H1 (cell line): ENCODE measurements at regions not wholly inside any gene's neighbourhood (a gene's known extent, or its start where the extent isn't known, plus 50 kb on each side); places are given as distances from the start of the nearest gene placed in this dataset.

Source experiments
- CTCF ChIA-PET: fragments of 300-600 bp; sonication (Branson Sonifier 250); formaldehyde crosslinking; loops from one replicate; lab custom pipeline; 2021; ENCODE audit not compliant: partially characterized antibody; lab: Charles Lee
- POLR2A ChIA-PET: fragments of 300-600 bp; sonication (Branson Sonifier 250); formaldehyde crosslinking; loops from one replicate; lab custom pipeline; 2021; ENCODE audit warnings: inconsistent platforms; ENCODE audit not compliant: partially characterized antibody; lab: Charles Lee
- DNase-seq, 2 experiments: peaks; one replicate each; pipeline versions ENCODE4 v3.0.0 to v3.0.0-alpha.2; 2010 to 2022; ENCODE audit warnings: low spot score in 2 of 2, low read depth in 1 of 2, mixed read lengths in 1 of 2
- FAIRE-seq: peaks from 2 replicates; lab custom pipeline; 2011; peaks lifted over from hg19 to GRCh38; lab: Jason Lieb, UNC
- H2AFZ ChIP-seq: 2 replicates; pipeline ENCODE4 v1.8.1; 2012; ENCODE audit warnings: low read length, inconsistent platforms
- H2AK5ac ChIP-seq: 2 replicates; pipeline ENCODE4 v1.6.1; 2013; ENCODE audit warnings: low read depth, low read length
- H2BK120ac ChIP-seq: replicated peaks from 2 replicates; pipeline ENCODE3; 2013; ENCODE audit warnings: low read depth, low read length, inconsistent platforms
- H2BK12ac ChIP-seq: 2 replicates; pipeline ENCODE4 v1.6.1; 2013; ENCODE audit warnings: low read depth, low read length
- H2BK15ac ChIP-seq: 2 replicates; pipeline ENCODE4 v1.6.1; 2013; ENCODE audit warnings: low read length
- H2BK20ac ChIP-seq: 2 replicates; pipeline ENCODE4 v1.6.1; 2013; ENCODE audit warnings: low read length
- H2BK5ac ChIP-seq: 2 replicates; pipeline ENCODE4 v1.6.1; 2013; ENCODE audit warnings: low read depth, low read length
- H3K14ac ChIP-seq: 2 replicates; pipeline ENCODE4 v1.6.1; 2013; ENCODE audit warnings: inconsistent platforms; ENCODE audit not compliant: insufficient read length
- H3K18ac ChIP-seq: 2 replicates; pipeline ENCODE4 v1.6.1; 2013; ENCODE audit warnings: low read length; ENCODE audit errors: extremely low read depth
- H3K23ac ChIP-seq: 2 replicates; pipeline ENCODE4 v1.6.1; 2013; ENCODE audit warnings: inconsistent platforms; ENCODE audit not compliant: insufficient read length
- H3K23me2 ChIP-seq: 2 replicates; pipeline ENCODE4 v1.6.1; 2013; ENCODE audit warnings: low read depth, low read length
- H3K27ac ChIP-seq: 2 replicates; pipeline ENCODE4 v1.6.1; 2011; ENCODE audit warnings: low read depth, low read length, inconsistent platforms
- H3K27me3 ChIP-seq, 4 experiments: replicated peaks in 1 of 4; 1 replicate in 1 of 4; 2 replicates in 3 of 4; pipeline versions ENCODE4 v1.6.1 to v1.8.1; 2011 to 2013; ENCODE audit warnings: low read length in 3 of 4, mild to moderate bottlenecking in 3 of 4, inconsistent platforms in 2 of 4, mixed read lengths in 2 of 4, moderate library complexity in 1 of 4; ENCODE audit not compliant: control insufficient read depth in 3 of 4, insufficient read depth in 3 of 4; ENCODE audit errors: extremely low read depth in 1 of 4
- H3K36me3 ChIP-seq, 4 experiments: 2 replicates each; pipeline versions ENCODE4 v1.6.1 to v1.8.1; 2011 to 2013; ENCODE audit warnings: mild to moderate bottlenecking in 4 of 4, low read length in 3 of 4, moderate library complexity in 2 of 4, control low read depth in 1 of 4, inconsistent platforms in 1 of 4; ENCODE audit not compliant: insufficient read depth in 4 of 4, control insufficient read depth in 2 of 4
- H3K4ac ChIP-seq: replicated peaks from 2 replicates; pipeline ENCODE3; 2013; ENCODE audit warnings: low read length, low read depth, mixed read lengths, inconsistent platforms; ENCODE audit not compliant: insufficient read length
- H3K4me1 ChIP-seq, 4 experiments: replicated peaks in 1 of 4; 1 replicate in 1 of 4; 2 replicates in 3 of 4; pipeline versions ENCODE4 v1.6.1 to v1.8.1; 2011 to 2013; ENCODE audit warnings: low read length in 3 of 4, inconsistent platforms in 2 of 4, mixed read lengths in 1 of 4; ENCODE audit not compliant: insufficient read depth in 4 of 4, control insufficient read depth in 3 of 4
- H3K4me2 ChIP-seq, 2 experiments: 2 replicates each; pipeline versions ENCODE4 v1.6.1 to v1.8.1; 2011 to 2013; ENCODE audit warnings: low read depth in 2 of 2, low read length in 2 of 2, control low read depth in 1 of 2, inconsistent platforms in 1 of 2, mild to moderate bottlenecking in 1 of 2; ENCODE audit not compliant: insufficient read depth in 1 of 2
- H3K4me3 ChIP-seq, 4 experiments: fragments of 200-600, 300-600 bp in 1 of 4; sonication (generic), shearing (Covaris generic), sonication (Bioruptor Twin) in 1 of 4; 2 replicates each; pipeline versions ENCODE4 v1.5.1 to v1.8.1; 2011 to 2016; ENCODE audit warnings: low read length in 4 of 4, low read depth in 3 of 4, control low read depth in 2 of 4, inconsistent platforms in 2 of 4, mild to moderate bottlenecking in 2 of 4, mixed read lengths in 1 of 4, moderate library complexity in 1 of 4; ENCODE audit not compliant: insufficient read depth in 2 of 4; ENCODE audit errors: extremely low read depth in 1 of 4
- H3K56ac ChIP-seq: replicated peaks from 2 replicates; pipeline ENCODE3; 2013; ENCODE audit warnings: low read depth, mild to moderate bottlenecking, mixed read lengths, low read length, inconsistent platforms; ENCODE audit not compliant: insufficient read length
- H3K79me1 ChIP-seq: 2 replicates; pipeline ENCODE4 v1.6.1; 2013; ENCODE audit warnings: low read depth, low read length, control low read depth
- H3K79me2 ChIP-seq, 2 experiments: 2 replicates each; pipeline versions ENCODE4 v1.6.1 to v1.8.1; 2012 to 2013; ENCODE audit warnings: low read length in 2 of 2, mild to moderate bottlenecking in 2 of 2, inconsistent platforms in 1 of 2; ENCODE audit not compliant: insufficient read depth in 2 of 2, control insufficient read depth in 1 of 2
- H3K9ac ChIP-seq, 4 experiments: replicated peaks in 1 of 4; 1 replicate in 1 of 4; 2 replicates in 3 of 4; pipeline versions ENCODE4 v1.6.1 to v1.8.1; 2011 to 2013; ENCODE audit warnings: low read depth in 3 of 4, low read length in 3 of 4, control low read depth in 2 of 4, mild to moderate bottlenecking in 2 of 4, moderate library complexity in 2 of 4, inconsistent platforms in 1 of 4; ENCODE audit errors: extremely low read depth in 1 of 4
- H3K9me3 ChIP-seq, 2 experiments: 2 replicates each; pipeline versions ENCODE4 v1.6.1 to v1.8.1; 2012 to 2013; ENCODE audit warnings: mild to moderate bottlenecking in 2 of 2, moderate library complexity in 2 of 2, control low read depth in 1 of 2, inconsistent platforms in 1 of 2, low read depth in 1 of 2, low read length in 1 of 2, mixed read lengths in 1 of 2; ENCODE audit not compliant: insufficient read depth in 2 of 2
- H4K20me1 ChIP-seq, 2 experiments: replicated peaks in 1 of 2; 2 replicates each; pipeline versions ENCODE3 to v1.8.1; 2011 to 2013; ENCODE audit warnings: inconsistent platforms in 2 of 2, low read length in 2 of 2, mild to moderate bottlenecking in 1 of 2; ENCODE audit not compliant: insufficient read depth in 2 of 2, control insufficient read depth in 1 of 2
- H4K5ac ChIP-seq: 2 replicates; pipeline ENCODE4 v1.6.1; 2013; ENCODE audit warnings: low read length, low read depth, mixed read lengths, inconsistent platforms; ENCODE audit not compliant: insufficient read length
- H4K8ac ChIP-seq: 2 replicates; pipeline ENCODE4 v1.8.0; 2013; ENCODE audit warnings: mild to moderate bottlenecking, moderate library complexity, low read length, inconsistent platforms; ENCODE audit not compliant: insufficient read depth; ENCODE audit errors: extremely low read depth
- H4K91ac ChIP-seq: replicated peaks from 2 replicates; pipeline ENCODE3; 2013; ENCODE audit warnings: low read length, mixed read lengths, inconsistent platforms; ENCODE audit not compliant: insufficient read length
- EZH2 ChIP-seq: fragments of 200-600 bp; sonication (generic); IDR thresholded peaks from 2 replicates; pipeline ENCODE4 v1.7.1; 2012; ENCODE audit warnings: low read depth, mild to moderate bottlenecking, moderate library complexity, low read length, inconsistent platforms; ENCODE audit not compliant: severe bottlenecking
- FOSL1 ChIP-seq: IDR thresholded peaks from 2 replicates; pipeline ENCODE4 v1.6.1; 2011; ENCODE audit warnings: mild to moderate bottlenecking, low read depth, low read length, moderate library complexity; ENCODE audit not compliant: insufficient read depth
- SP1 ChIP-seq: IDR thresholded peaks from 2 replicates; pipeline ENCODE4 v1.6.1; 2011; ENCODE audit warnings: low read depth, low read length
- SP2 ChIP-seq: IDR thresholded peaks from 2 replicates; pipeline ENCODE4 v1.6.1; 2012; ENCODE audit warnings: mild to moderate bottlenecking, low read length, inconsistent platforms
- TCF12 ChIP-seq: IDR thresholded peaks from 2 replicates; pipeline ENCODE4 v1.6.1; 2011; ENCODE audit warnings: low read depth, mild to moderate bottlenecking, low read length
- WGBS, 2 experiments: shearing (Covaris generic) in 1 of 2; methylation state at CpG; one replicate each; pipeline versions ENCODE4 v1.1.6 to v1.1.7; 2013 to 2015; ENCODE audit warnings: low lambda C conversion rate in 2 of 2, mixed read lengths in 2 of 2, inconsistent platforms in 1 of 2, low coverage in 1 of 2, missing lambda C conversion rate in 1 of 2; ENCODE audit not compliant: insufficient replicate concordance in 2 of 2, insufficient coverage in 1 of 2, insufficient read length in 1 of 2; ENCODE audit errors: extremely low coverage in 1 of 2, missing lambda C conversion rate in 1 of 2; 5-methylcytosine and 5-hydroxymethylcytosine counted together
- TF ChIP-seq, protein P1 (sequence below), 3 experiments: IDR thresholded peaks; 1 replicate in 2 of 3; 2 replicates in 1 of 3; pipeline versions ENCODE4 v1.5.1 to v1.6.1; 2011; ENCODE audit warnings: low read length in 3 of 3, mild to moderate bottlenecking in 3 of 3, inconsistent platforms in 2 of 3, low read depth in 1 of 3, moderate library complexity in 1 of 3; ENCODE audit not compliant: insufficient read depth in 1 of 3; ENCODE audit errors: control extremely low read depth in 1 of 3

DNA sequence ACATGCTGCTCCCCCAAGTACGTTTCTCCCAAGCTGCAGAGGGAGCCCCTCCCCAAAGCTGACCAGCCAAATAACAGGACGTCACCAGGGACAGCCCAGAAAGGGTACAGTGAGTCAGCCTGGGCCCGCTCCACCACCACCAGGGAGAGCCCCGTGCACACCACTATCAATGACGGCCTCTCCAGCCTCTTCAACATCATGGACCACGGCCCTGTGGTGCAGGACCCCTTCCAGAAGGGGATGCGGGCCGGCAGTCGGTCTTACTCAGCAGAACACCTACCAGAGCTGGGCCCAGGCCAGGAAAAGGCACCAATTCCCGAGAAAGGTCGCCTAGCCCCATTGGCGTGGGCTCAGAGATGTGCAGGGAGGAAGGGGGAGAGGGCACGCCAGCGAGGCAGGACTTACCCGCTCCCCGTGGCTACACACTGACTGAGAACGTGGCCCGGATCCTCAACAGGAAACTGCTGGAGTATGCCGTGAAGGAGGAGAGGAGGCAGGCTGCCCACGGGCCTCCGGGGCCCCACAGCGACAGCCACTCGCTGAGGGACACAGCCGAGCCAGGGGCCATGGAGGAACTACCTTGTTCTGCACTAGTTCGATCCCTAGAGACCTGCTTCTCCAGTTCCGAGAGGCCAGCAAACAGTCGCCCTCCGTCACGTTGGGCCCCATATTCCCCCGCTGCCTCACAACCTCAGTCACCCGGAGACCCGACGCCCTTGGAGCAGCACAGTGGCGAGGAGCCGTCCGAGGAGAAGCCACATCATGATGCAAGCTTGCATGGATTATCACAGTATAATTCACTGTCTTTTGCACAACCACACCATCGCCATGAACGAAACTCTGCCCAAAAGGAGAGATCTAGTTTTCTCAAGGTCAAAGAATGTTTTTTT lies 815.9 kb upstream of the KLHL1 start:
- ChIA-PET CTCF (interaction anchor here (1.5 kb wide), 1 partner anchor 35 kb away, joined by 4 read pairs; no protein-coding TSS in a partner anchor), POLR2A (no interaction called here)
- no peak overlapping the region for H3K23ac ChIP-seq
- H3K27me3 ChIP-seq = no peaks in the 10 kb centered on the region
- H4K91ac ChIP-seq = no peak overlapping the region
- H3K36me3 ChIP-seq = no peaks in the 10 kb centered on the region
- H2BK12ac ChIP-seq = no peak overlapping the region
- H3K27ac ChIP-seq = no peak overlapping the region
- no peak overlapping the region for H2BK15ac ChIP-seq
- no peak overlapping the region for H2BK5ac ChIP-seq
- H3K56ac ChIP-seq = no peak overlapping the region
- no peaks in the 10 kb centered on the region for H3K79me2 ChIP-seq
- no peak overlapping the region for H3K4me3 ChIP-seq
- H3K23me2 ChIP-seq = no peaks in the 10 kb centered on the region
- no peak overlapping the region for H3K4me2 ChIP-seq
- H4K5ac ChIP-seq = no peak overlapping the region
- no peak overlapping the region for H2BK120ac ChIP-seq
- 91% methylated on average over 34 of the region's 38 CpGs; no CpG with 5 or more reads in 1 of the 2 experiments for WGBS, 2 experiments
- H4K20me1 ChIP-seq = no peaks in the 10 kb centered on the region
- no peaks in the 10 kb centered on the region for H3K79me1 ChIP-seq
- no peak overlapping the region for H3K14ac ChIP-seq
- no peak overlapping the region for H2AFZ ChIP-seq
- no peak for FAIRE-seq
- peaks cover 0 to 5% of the 10 kb centered on the region in 2 experiments; a peak in 1 of 4 replicates for H3K9me3 ChIP-seq
- H3K9ac ChIP-seq = no peak overlapping the region
- TF ChIP-seq EZH2 (no peak), SP1 (no peak), FOSL1 (no peak), TCF12 (no peak), SP2 (no peak)
- TF ChIP-seq, protein P1, sequence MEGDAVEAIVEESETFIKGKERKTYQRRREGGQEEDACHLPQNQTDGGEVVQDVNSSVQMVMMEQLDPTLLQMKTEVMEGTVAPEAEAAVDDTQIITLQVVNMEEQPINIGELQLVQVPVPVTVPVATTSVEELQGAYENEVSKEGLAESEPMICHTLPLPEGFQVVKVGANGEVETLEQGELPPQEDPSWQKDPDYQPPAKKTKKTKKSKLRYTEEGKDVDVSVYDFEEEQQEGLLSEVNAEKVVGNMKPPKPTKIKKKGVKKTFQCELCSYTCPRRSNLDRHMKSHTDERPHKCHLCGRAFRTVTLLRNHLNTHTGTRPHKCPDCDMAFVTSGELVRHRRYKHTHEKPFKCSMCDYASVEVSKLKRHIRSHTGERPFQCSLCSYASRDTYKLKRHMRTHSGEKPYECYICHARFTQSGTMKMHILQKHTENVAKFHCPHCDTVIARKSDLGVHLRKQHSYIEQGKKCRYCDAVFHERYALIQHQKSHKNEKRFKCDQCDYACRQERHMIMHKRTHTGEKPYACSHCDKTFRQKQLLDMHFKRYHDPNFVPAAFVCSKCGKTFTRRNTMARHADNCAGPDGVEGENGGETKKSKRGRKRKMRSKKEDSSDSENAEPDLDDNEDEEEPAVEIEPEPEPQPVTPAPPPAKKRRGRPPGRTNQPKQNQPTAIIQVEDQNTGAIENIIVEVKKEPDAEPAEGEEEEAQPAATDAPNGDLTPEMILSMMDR (IDR thresholded peaks at IDR 0.05; ENCODE audit: control extremely low read depth in 1 of 3, insufficient read depth in 1 of 3, low read depth in 1 of 3, low read length in 3 of 3) = no peak
- TF ChIP-seq, all 59 proteins: peak for 0
- Histone ChIP-seq H2AK5ac (no peak overlapping the region), H4K8ac (no peak overlapping the region), H3K4ac (no peak overlapping the region), H2BK20ac (no peak overlapping the region), H3K18ac (no peak overlapping the region), H3K4me1 (no peaks in the 10 kb centered on the region)
- no peak for DNase-seq
